Bronchial epithelial cell (primary cell): ENCODE measurements at regions not wholly inside any gene's neighbourhood (a gene's known extent, or its start where the extent isn't known, plus 50 kb on each side); places are given as distances from the start of the nearest gene placed in this dataset.
"Not testable (repeated sequence)": the region's sequence is repeated elsewhere in the genome, so short reads cannot be mapped to it uniquely, and the experiment has no call there.

ENCODE experiments used
- DNase-seq: peaks from one replicate; pipeline ENCODE4 v3.0.0-alpha.2; 2010; ENCODE audit warnings: low read depth
- FAIRE-seq: peaks from 2 replicates; lab custom pipeline; 2011; peaks lifted over from hg19 to GRCh38; lab: Jason Lieb, UNC
- H3K27me3 ChIP-seq: 2 replicates; pipeline ENCODE4 v1.5.1; 2011; ENCODE audit warnings: low read length; ENCODE audit not compliant: control insufficient read depth, insufficient read depth
- H3K36me3 ChIP-seq: 2 replicates; pipeline ENCODE4 v1.5.1; 2011; ENCODE audit warnings: low read length; ENCODE audit not compliant: control insufficient read depth, insufficient read depth
- H3K4me3 ChIP-seq: 2 replicates; pipeline ENCODE4 v1.5.1; 2011; ENCODE audit warnings: mild to moderate bottlenecking, low read depth, low read length, control low read depth
- CTCF ChIP-seq: IDR thresholded peaks from 2 replicates; pipeline ENCODE4 v1.5.1; 2011; ENCODE audit warnings: mild to moderate bottlenecking, moderate library complexity, low read length, control low read depth, inconsistent platforms; ENCODE audit not compliant: insufficient read depth, severe bottlenecking

GRCh38 chr1:10874351-10874750 is 77.9 kb upstream of the CASZ1 start:
- Histone ChIP-seq H3K27me3 (peaks cover 2% of the 10 kb centered on the region), H3K4me3 (no peak overlapping the region), H3K36me3 (no peaks in the 10 kb centered on the region)
- TF ChIP-seq CTCF: no peak
- no peak for FAIRE-seq
- no peak for DNase-seq

DNA sequence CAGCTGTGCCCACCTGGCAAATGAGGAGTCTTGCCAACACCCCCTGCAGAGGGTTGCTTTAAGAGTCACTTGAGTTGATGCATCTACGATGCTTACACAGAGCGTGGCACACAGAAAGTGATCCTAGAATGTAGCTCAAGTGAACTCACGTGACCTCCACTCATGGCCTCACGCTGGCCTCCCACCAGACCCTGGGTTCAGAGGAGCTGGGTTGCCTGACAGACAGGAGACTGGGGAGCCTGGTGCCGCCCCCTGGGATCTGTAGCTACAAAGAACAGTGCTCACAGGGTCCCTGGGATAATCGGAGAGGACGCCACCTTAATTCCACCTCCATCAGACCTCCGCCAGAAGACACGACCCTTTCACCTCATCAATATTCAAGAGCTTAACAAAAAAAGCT is 81.4 kb upstream of the CASZ1 start:
- no peak for FAIRE-seq
- Histone ChIP-seq H3K4me3 (no peak overlapping the region), H3K36me3 (no peaks in the 10 kb centered on the region), H3K27me3 (no peaks in the 10 kb centered on the region)
- DNase-seq: no peak
- no peak for TF ChIP-seq CTCF

DNA sequence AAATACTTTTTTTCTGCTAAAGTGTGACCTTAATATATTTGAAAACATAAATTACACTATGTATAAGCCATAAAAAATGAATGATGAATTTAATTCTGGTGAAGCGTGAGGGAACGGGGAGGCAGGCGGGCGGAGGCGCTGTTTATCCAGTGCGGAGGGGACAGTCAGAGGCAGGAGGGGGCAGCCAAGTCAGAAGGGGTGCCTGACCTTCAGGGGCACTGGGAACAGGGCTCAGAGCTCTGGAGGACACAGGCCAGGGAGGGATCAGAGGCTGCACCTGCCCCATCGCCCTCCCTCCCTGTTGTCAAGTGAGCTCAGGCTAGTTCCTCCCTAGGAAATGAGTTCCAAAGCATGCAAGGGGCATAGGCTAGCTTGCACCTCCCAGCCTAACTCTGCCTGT is 82.0 kb upstream of the CASZ1 start:
- Histone ChIP-seq H3K27me3 (no peaks in the 10 kb centered on the region), H3K4me3 (no peak overlapping the region), H3K36me3 (no peaks in the 10 kb centered on the region)
- no peak for TF ChIP-seq CTCF
- FAIRE-seq: no peak
- no peak for DNase-seq

DNA sequence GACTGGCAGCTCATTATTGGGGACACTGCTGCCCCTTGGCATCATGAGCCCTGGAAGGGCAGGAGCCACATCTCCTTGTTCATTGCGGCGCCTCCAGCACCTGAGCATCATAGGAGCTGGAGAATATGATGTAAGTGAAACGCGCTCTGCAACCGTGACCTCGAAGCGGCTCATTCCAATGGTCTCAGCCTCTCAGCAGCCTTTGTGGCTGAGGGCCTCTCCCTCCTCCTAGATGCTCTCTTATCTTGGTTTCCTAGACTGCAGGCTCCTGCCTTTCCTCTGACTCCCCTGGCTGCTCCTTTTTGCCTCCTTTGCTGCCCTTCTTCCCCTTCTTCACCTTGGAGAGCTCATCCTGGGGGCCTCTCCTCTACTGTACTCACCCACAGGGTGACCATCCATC is 83.6 kb upstream of the CASZ1 start:
- Histone ChIP-seq H3K36me3 (no peaks in the 10 kb centered on the region), H3K4me3 (no peak overlapping the region), H3K27me3 (no peaks in the 10 kb centered on the region)
- no peak for DNase-seq
- FAIRE-seq: no peak
- TF ChIP-seq CTCF: no peak

GRCh38 chr1:10881046-10881445 is 84.6 kb upstream of the CASZ1 start:
- DNase-seq (no peak), FAIRE-seq (no peak)
- H3K36me3 ChIP-seq: no peaks in the 10 kb centered on the region
- no peak for TF ChIP-seq CTCF
- no peaks in the 10 kb centered on the region for H3K27me3 ChIP-seq
- H3K4me3 ChIP-seq: no peak overlapping the region

- no peak for TF ChIP-seq CTCF
- Histone ChIP-seq H3K4me3 (no peak overlapping the region), H3K27me3 (no peaks in the 10 kb centered on the region), H3K36me3 (no peaks in the 10 kb centered on the region)
- DNase-seq (no peak), FAIRE-seq (no peak)
Measured at GRCh38 chr1:10882069-10882468, 85.6 kb upstream of the CASZ1 start.

DNA sequence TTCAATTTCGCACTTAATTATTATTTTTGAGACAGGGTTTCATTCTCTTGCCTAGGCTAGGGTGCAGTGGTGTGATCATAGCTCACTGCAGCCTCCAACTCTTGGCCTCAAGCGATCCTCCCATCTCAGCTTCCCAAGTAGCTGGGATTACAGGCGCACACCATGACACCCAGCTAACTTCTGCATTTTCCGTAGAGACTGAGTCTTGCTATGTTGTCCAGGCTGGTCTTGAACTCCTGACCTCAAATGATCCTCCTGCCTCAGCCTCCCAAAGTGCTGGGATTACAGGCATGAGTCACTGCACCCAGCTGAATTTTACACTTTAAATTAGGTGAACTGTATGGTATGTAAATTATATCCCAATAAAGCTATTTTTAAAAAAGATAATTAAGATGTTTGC is 90.6 kb upstream of the CASZ1 start:
- H3K27me3 ChIP-seq, H3K4me3 ChIP-seq, H3K36me3 ChIP-seq, DNase-seq, FAIRE-seq: not testable (repeated sequence)
